ENCODE measurements at regions not wholly inside any gene's neighbourhood (a gene's known extent, or its start where the extent isn't known, plus 50 kb on each side); places are given as distances from the start of the nearest gene placed in this dataset.

GRCh38 chr12:125201940-125202339, 136.7 kb downstream of the AACS start:
- H3K9ac ChIP-seq (ENCODE audit: control insufficient read depth, insufficient read depth, low read length), result no peak overlapping the region
- ChIA-PET POLR2A (no interaction called here), SMC1A (ENCODE audit: uncharacterized antibody, unreplicated experiment) (interaction anchor here (0.8 to 2.1 kb wide), 3 partner anchors 9 to 295 kb away, joined by 3 to 7 read pairs (median 6); no protein-coding TSS in a partner anchor), CTCF (interaction anchor here (1.3 to 4.0 kb wide), 6 partner anchors 8 to 202 kb away, joined by 3 to 32 read pairs (median 4); no protein-coding TSS in a partner anchor), RAD21 (ENCODE audit: unreplicated experiment) (interaction anchor here (2.1 kb wide), 1 partner anchor 18 kb away, joined by 9 read pairs; no protein-coding TSS in a partner anchor)
- H3K27me3 ChIP-seq (replicated peaks in 1 of 2; ENCODE audit: control insufficient read depth in 2 of 2, insufficient read depth in 2 of 2, low read length in 1 of 2), result no peaks in the 10 kb centered on the region
- no peaks in the 10 kb centered on the region for H3K4me1 ChIP-seq (ENCODE audit: control insufficient read depth, insufficient read depth, low read length)
- no peak overlapping the region for H3K27ac ChIP-seq (ENCODE audit: control insufficient read depth, insufficient read depth)
- no peak overlapping the region for H2AFZ ChIP-seq (ENCODE audit: control insufficient read depth, low read depth, low read length)
- WGBS (ENCODE audit: insufficient coverage, insufficient replicate concordance, low lambda C conversion rate, missing lambda C conversion rate), result 50% methylated on average over 2 of the region's 2 CpGs
- DNase-seq (ENCODE audit: low read depth, low spot score) (no peak), FAIRE-seq (no peak), ATAC-seq (no peak)
- no peaks in the 10 kb centered on the region for H3K79me2 ChIP-seq (ENCODE audit: control insufficient read depth, insufficient read depth, low read length)
- BruUV-seq (replicated peaks), result no TSS peak
- in situ Hi-C loops (cut with MboI), result no loop called here
- H4K20me1 ChIP-seq (ENCODE audit: control insufficient read depth, insufficient read depth), result no peaks in the 10 kb centered on the region
- no peak overlapping the region for H3K4me2 ChIP-seq (ENCODE audit: control insufficient read depth, insufficient read depth)
- H3K4me3 ChIP-seq, result no peak overlapping the region
- H3K9me3 ChIP-seq (replicated peaks; ENCODE audit: control insufficient read depth, insufficient read depth, low read length), result no peaks in the 10 kb centered on the region; the same call in 2 of the 3 replicates
- H3K36me3 ChIP-seq (ENCODE audit: control insufficient read depth in 2 of 2, insufficient read depth in 2 of 2, low read length in 1 of 2), result no peaks in the 10 kb centered on the region
- intact Hi-C loops (cut with micrococcal nuclease; ENCODE audit: unreplicated experiment), result no loop called here
- TF ChIP-seq, protein P1, sequence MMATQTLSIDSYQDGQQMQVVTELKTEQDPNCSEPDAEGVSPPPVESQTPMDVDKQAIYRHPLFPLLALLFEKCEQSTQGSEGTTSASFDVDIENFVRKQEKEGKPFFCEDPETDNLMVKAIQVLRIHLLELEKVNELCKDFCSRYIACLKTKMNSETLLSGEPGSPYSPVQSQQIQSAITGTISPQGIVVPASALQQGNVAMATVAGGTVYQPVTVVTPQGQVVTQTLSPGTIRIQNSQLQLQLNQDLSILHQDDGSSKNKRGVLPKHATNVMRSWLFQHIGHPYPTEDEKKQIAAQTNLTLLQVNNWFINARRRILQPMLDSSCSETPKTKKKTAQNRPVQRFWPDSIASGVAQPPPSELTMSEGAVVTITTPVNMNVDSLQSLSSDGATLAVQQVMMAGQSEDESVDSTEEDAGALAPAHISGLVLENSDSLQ (IDR thresholded peaks at IDR 0.05), result no peak
- 0 out of 2 replicates have a peak, but pooled peaks have one; percentile 19 for TF ChIP-seq NFYB (IDR thresholded peaks at IDR 0.05; ENCODE audit: insufficient read depth, low read depth, low read length)

DNA sequence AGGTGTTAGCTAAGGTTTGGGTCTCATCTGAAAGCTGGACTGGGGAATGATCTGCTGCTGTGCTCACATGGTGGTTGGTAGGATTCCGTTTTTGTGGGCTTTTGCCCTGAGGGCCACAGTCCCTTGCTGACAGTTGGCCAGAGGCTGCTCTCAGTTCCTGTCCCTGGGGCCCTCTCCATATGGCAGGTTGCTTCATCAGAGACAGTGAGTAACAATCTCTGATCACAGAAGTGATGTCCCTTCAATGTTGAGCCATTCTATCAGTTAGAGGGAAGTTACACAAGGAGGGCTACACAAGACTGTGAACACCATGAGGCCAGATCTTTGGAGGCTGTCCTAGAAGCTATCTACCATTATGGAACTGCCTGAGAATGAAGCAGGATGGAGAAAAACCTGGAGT, 137.2 kb downstream of the AACS start:
- no peaks in the 10 kb centered on the region for H3K27me3 ChIP-seq (replicated peaks in 1 of 2; ENCODE audit: control insufficient read depth in 2 of 2, insufficient read depth in 2 of 2, low read length in 1 of 2)
- intact Hi-C loops (cut with micrococcal nuclease; ENCODE audit: unreplicated experiment), result no loop called here
- SMC1A ChIA-PET (ENCODE audit: uncharacterized antibody, unreplicated experiment), result interaction anchor here (1.3 to 2.1 kb wide), 3 partner anchors 19 to 296 kb away, joined by 5 to 7 read pairs (median 6); no protein-coding TSS in a partner anchor
- CTCF ChIA-PET, result interaction anchor here (1.1 to 4.0 kb wide), 10 partner anchors 9 to 202 kb away, joined by 3 to 32 read pairs (median 4); no protein-coding TSS in a partner anchor
- no peak overlapping the region for H3K4me3 ChIP-seq
- no peak overlapping the region for H3K4me2 ChIP-seq (ENCODE audit: control insufficient read depth, insufficient read depth)
- no peak overlapping the region for H2AFZ ChIP-seq (ENCODE audit: control insufficient read depth, low read depth, low read length)
- POLR2A ChIA-PET, result no interaction called here
- ATAC-seq (no peak), FAIRE-seq (no peak), DNase-seq (ENCODE audit: low read depth, low spot score) (no peak)
- no peaks in the 10 kb centered on the region for H3K79me2 ChIP-seq (ENCODE audit: control insufficient read depth, insufficient read depth, low read length)
- in situ Hi-C loops (cut with MboI), result no loop called here
- no peak overlapping the region for H3K27ac ChIP-seq (ENCODE audit: control insufficient read depth, insufficient read depth)
- RAD21 ChIA-PET (ENCODE audit: unreplicated experiment), result interaction anchor here (1.1 to 2.1 kb wide), 3 partner anchors 19 to 186 kb away, joined by 3 to 9 read pairs (median 3); no protein-coding TSS in a partner anchor
- no TSS peak for BruUV-seq (replicated peaks)
- WGBS (ENCODE audit: insufficient coverage, insufficient replicate concordance, low lambda C conversion rate, missing lambda C conversion rate), result 16% methylated on average over 1 of the region's 1 CpG
- H3K36me3 ChIP-seq (ENCODE audit: control insufficient read depth in 2 of 2, insufficient read depth in 2 of 2, low read length in 1 of 2), result no peaks in the 10 kb centered on the region
- H4K20me1 ChIP-seq (ENCODE audit: control insufficient read depth, insufficient read depth), result no peaks in the 10 kb centered on the region
- H3K9ac ChIP-seq (ENCODE audit: control insufficient read depth, insufficient read depth, low read length), result no peak overlapping the region
- no peaks in the 10 kb centered on the region for H3K4me1 ChIP-seq (ENCODE audit: control insufficient read depth, insufficient read depth, low read length)
- H3K9me3 ChIP-seq (replicated peaks; ENCODE audit: control insufficient read depth, insufficient read depth, low read length), result no peaks in the 10 kb centered on the region; the same call in 2 of the 3 replicates
- TF ChIP-seq IRF5 (IDR thresholded peaks at IDR 0.05; ENCODE audit: borderline replicate concordance) (no peak), SKIL (IDR thresholded peaks at IDR 0.05; ENCODE audit: low read depth, poor library complexity, severe bottlenecking) (no peak), IRF3 (IDR thresholded peaks at IDR 0.05) (no peak), RUNX3 (IDR thresholded peaks at IDR 0.05; ENCODE audit: low read length) (no peak), CHD1 (IDR thresholded peaks at IDR 0.05; ENCODE audit: low read depth, low read length) (no peak), TCF12 (IDR thresholded peaks at IDR 0.05; ENCODE audit: low read depth, low read length) (no peak)
